ENCODE measurements at regions not wholly inside any gene's neighbourhood (a gene's known extent, or its start where the extent isn't known, plus 50 kb on each side); places are given as distances from the start of the nearest gene placed in this dataset.

DNA sequence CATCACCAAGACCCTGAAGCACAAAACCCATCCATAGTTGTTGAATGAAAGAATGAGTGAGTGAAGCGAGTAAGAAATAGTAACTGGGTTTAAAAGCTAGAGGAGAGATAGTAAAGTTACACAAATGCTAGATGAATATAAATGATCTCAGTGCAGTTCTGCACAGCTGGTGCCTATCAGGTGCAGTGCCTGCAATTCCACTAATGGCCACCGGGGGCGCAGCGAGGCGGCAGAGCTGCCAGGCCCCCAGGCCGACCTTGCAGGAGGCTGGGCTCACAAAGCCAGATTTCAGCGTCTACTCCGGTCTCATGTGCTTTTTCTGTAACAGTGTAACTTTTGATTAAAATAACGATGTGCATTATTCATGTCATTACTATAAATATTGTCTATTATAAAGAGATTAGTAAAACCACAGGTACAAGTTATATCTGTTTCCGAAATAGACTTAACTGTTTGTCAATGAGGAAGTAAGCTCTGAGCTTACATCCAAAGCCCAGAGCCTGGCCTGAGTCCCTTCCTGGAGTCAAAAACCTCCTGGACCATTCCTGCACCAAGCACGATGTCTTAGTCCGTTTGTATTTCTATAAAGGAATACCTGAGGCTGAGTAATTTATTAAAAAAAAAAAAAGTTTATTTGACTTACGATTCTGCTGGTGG, 477.6 kb downstream of the NPHP4 start:
- ChIA-PET POLR2A (no interaction called here), RAD21 (ENCODE audit: unreplicated experiment) (interaction anchor here (1.2 kb wide), 1 partner anchor 231 kb away, joined by 4 read pairs; no protein-coding TSS in a partner anchor), SMC1A (ENCODE audit: uncharacterized antibody, unreplicated experiment) (no interaction called here), CTCF (interaction anchor here (0.6 to 2.4 kb wide), 13 partner anchors 9 to 931 kb away, joined by 3 to 15 read pairs (median 4); no protein-coding TSS in a partner anchor)
- no peaks in the 10 kb centered on the region; a peak in 1 of 4 replicates for H3K27me3 ChIP-seq (replicated peaks in 1 of 2; ENCODE audit: control insufficient read depth in 2 of 2, insufficient read depth in 2 of 2, low read length in 1 of 2)
- no peak overlapping the region for H2AFZ ChIP-seq (ENCODE audit: control insufficient read depth, low read depth, low read length)
- peak; percentile 89 for ATAC-seq
- BruUV-seq (replicated peaks), result no TSS peak
- intact Hi-C loops (cut with micrococcal nuclease; ENCODE audit: unreplicated experiment) (no loop called here), in situ Hi-C loops (cut with MboI) (loop anchor here (5.0 to 25.0 kb wide), 2 partner anchors 398 to 823 kb away; no protein-coding TSS in a partner anchor)
- H3K36me3 ChIP-seq (ENCODE audit: control insufficient read depth in 2 of 2, insufficient read depth in 2 of 2, low read length in 1 of 2), result no peaks in the 10 kb centered on the region
- peak; percentile 72 for FAIRE-seq
- no peak overlapping the region for H3K27ac ChIP-seq (ENCODE audit: control insufficient read depth, insufficient read depth)
- H4K20me1 ChIP-seq (ENCODE audit: control insufficient read depth, insufficient read depth), result no peaks in the 10 kb centered on the region
- H3K9ac ChIP-seq (ENCODE audit: control insufficient read depth, insufficient read depth, low read length), result no peak overlapping the region
- 19% methylated on average over 13 of the region's 13 CpGs for WGBS (ENCODE audit: insufficient coverage, insufficient replicate concordance, low lambda C conversion rate, missing lambda C conversion rate)
- no peaks in the 10 kb centered on the region for H3K9me3 ChIP-seq (replicated peaks; ENCODE audit: control insufficient read depth, insufficient read depth, low read length)
- H3K79me2 ChIP-seq (ENCODE audit: control insufficient read depth, insufficient read depth, low read length), result no peaks in the 10 kb centered on the region
- no peaks in the 10 kb centered on the region for H3K4me1 ChIP-seq (ENCODE audit: control insufficient read depth, insufficient read depth, low read length)
- no peak overlapping the region for H3K4me2 ChIP-seq (ENCODE audit: control insufficient read depth, insufficient read depth)
- no peak for DNase-seq (ENCODE audit: low read depth, low spot score)
- no peak overlapping the region for H3K4me3 ChIP-seq
- TF ChIP-seq, protein P1, sequence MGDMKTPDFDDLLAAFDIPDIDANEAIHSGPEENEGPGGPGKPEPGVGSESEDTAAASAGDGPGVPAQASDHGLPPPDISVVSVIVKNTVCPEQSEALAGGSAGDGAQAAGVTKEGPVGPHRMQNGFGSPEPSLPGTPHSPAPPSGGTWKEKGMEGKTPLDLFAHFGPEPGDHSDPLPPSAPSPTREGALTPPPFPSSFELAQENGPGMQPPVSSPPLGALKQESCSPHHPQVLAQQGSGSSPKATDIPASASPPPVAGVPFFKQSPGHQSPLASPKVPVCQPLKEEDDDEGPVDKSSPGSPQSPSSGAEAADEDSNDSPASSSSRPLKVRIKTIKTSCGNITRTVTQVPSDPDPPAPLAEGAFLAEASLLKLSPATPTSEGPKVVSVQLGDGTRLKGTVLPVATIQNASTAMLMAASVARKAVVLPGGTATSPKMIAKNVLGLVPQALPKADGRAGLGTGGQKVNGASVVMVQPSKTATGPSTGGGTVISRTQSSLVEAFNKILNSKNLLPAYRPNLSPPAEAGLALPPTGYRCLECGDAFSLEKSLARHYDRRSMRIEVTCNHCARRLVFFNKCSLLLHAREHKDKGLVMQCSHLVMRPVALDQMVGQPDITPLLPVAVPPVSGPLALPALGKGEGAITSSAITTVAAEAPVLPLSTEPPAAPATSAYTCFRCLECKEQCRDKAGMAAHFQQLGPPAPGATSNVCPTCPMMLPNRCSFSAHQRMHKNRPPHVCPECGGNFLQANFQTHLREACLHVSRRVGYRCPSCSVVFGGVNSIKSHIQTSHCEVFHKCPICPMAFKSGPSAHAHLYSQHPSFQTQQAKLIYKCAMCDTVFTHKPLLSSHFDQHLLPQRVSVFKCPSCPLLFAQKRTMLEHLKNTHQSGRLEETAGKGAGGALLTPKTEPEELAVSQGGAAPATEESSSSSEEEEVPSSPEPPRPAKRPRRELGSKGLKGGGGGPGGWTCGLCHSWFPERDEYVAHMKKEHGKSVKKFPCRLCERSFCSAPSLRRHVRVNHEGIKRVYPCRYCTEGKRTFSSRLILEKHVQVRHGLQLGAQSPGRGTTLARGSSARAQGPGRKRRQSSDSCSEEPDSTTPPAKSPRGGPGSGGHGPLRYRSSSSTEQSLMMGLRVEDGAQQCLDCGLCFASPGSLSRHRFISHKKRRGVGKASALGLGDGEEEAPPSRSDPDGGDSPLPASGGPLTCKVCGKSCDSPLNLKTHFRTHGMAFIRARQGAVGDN (IDR thresholded peaks at IDR 0.05), result no peak
- TF ChIP-seq MTA2 (IDR thresholded peaks at IDR 0.05; ENCODE audit: low read depth), result no peak
- TF ChIP-seq NR2C2 (IDR thresholded peaks at IDR 0.05; ENCODE audit: borderline replicate concordance, control insufficient read depth, insufficient read length, low read depth), result no peak
- TF ChIP-seq, protein P2, sequence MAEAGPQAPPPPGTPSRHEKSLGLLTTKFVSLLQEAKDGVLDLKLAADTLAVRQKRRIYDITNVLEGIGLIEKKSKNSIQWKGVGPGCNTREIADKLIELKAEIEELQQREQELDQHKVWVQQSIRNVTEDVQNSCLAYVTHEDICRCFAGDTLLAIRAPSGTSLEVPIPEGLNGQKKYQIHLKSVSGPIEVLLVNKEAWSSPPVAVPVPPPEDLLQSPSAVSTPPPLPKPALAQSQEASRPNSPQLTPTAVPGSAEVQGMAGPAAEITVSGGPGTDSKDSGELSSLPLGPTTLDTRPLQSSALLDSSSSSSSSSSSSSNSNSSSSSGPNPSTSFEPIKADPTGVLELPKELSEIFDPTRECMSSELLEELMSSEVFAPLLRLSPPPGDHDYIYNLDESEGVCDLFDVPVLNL (IDR thresholded peaks at IDR 0.05; ENCODE audit: low read depth, low read length), result no peak
- no peak for TF ChIP-seq SREBF1 (IDR thresholded peaks at IDR 0.05; ENCODE audit: low read length)
- no peak for TF ChIP-seq MEF2B (IDR thresholded peaks at IDR 0.05; ENCODE audit: partially characterized antibody, poor library complexity, severe bottlenecking)
- no peak for TF ChIP-seq JUNB (IDR thresholded peaks at IDR 0.05)
- peak; percentile 92 to 99 (median 99) for TF ChIP-seq CTCF (IDR thresholded peaks at IDR 0.05 in 2 of 3, conservative IDR thresholded peaks at IDR 0.05 in 1 of 3; ENCODE audit: control insufficient read depth in 2 of 3, extremely low read depth in 1 of 3, insufficient read depth in 1 of 3, low read depth in 3 of 3, low read length in 3 of 3)
- no peak for TF ChIP-seq CHD4 (IDR thresholded peaks at IDR 0.05)
- no peak for TF ChIP-seq USF1 (IDR thresholded peaks at IDR 0.05; ENCODE audit: borderline replicate concordance, extremely low read length, insufficient read depth, low read depth, low read length)
- TF ChIP-seq ZNF24 (IDR thresholded peaks at IDR 0.05), result no peak
- no peak for TF ChIP-seq EP300 (IDR thresholded peaks at IDR 0.05; ENCODE audit: borderline replicate concordance in 1 of 2, control insufficient read depth in 1 of 2, low read depth in 2 of 2, low read length in 2 of 2)
- no peak for TF ChIP-seq CREB1 (IDR thresholded peaks at IDR 0.05; ENCODE audit: low read depth)
- TF ChIP-seq MYC (IDR thresholded peaks at IDR 0.05; ENCODE audit: insufficient read depth, insufficient read length, insufficient replicate concordance, low read length, severe bottlenecking), result no peak
- no peak for TF ChIP-seq SPI1 (IDR thresholded peaks at IDR 0.05; ENCODE audit: borderline replicate concordance, insufficient read depth, low read depth, low read length)
